Embryonic facial prominence (tissue), 1 donor: ENCODE measurements at regions not wholly inside any gene's neighbourhood (a gene's known extent, or its start where the extent isn't known, plus 50 kb on each side); places are given as distances from the start of the nearest gene placed in this dataset.

Experiments
- DNase-seq: peaks from one replicate; pipeline ENCODE4 v3.0.0-alpha.2; 2016; ENCODE audit errors: extremely low spot score

DNA sequence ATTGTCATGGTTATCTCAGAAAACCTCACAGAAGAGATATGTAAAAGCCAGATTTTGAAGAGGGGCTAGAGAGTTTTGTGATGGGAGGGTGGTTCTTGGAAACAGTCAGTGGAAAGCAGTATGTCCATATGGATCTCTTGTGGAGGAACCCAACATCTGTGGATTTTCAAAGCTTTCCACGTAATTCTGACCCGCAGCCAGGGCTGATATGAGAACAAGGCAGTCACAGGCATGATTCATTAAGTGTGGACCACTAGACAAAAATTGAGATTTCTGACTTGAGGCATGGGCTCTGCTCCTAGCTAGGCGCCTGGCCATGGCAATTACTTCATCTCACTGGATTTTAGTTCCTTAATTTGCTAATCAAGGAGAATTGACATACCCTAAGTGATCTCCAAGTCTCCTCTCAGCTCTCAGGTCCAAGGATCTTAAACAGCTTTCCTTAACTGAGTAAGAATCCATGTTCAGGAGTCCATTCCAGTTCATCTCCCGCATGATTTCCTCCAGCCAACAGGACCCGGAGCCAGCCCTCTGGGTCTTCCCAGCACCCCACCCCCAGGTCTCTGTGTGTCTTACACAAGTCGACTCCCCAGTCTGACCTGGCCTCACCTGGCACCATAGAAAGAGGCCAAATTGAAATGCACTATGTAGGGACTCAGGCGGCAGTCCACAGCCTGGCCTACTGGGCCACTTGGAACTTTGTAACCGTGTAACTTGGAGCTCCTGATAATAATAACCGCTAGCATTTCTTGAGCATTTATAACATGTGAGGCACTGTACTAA is 176.3 kb upstream of the PARP11 start:
- DNase-seq = no peak

DNA sequence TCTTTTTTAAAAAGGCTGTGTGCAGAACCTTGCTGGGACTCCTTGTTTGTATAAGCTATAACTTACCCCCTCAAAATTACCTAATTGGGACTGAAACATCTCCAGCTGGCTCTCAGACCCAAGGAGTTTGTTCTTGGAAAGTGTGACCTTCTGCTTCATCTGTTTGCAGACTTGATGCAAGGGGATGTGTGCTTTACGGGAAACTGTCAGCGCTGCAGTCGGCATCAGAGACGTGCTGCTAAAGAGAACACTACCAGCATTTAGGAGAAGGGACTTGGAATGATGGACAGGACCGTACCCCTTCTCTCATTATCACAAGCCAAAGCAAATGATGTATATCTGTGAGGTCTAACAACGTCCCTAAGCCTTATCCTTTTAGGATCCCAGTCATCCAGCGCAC is 174.2 kb upstream of the PARP11 start:
- no peak for DNase-seq

DNA sequence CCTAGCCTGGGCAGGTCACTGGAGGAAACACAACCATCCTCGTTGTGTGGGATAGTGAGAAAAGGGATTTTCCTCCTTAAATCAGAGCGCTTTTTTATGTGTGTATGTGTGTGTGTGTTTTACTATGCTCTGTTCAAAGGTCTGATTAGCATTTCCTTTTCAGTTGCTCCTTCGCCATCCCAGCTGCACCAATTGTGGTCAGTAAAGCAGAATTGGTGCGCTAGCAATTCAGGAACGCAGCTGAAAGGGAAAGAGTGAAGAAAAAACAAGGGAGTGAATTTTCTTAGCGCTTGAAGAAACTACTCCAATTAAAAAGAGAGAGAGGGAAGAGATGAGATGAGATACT is 173.3 kb upstream of the PARP11 start:
- DNase-seq = no peak

DNA sequence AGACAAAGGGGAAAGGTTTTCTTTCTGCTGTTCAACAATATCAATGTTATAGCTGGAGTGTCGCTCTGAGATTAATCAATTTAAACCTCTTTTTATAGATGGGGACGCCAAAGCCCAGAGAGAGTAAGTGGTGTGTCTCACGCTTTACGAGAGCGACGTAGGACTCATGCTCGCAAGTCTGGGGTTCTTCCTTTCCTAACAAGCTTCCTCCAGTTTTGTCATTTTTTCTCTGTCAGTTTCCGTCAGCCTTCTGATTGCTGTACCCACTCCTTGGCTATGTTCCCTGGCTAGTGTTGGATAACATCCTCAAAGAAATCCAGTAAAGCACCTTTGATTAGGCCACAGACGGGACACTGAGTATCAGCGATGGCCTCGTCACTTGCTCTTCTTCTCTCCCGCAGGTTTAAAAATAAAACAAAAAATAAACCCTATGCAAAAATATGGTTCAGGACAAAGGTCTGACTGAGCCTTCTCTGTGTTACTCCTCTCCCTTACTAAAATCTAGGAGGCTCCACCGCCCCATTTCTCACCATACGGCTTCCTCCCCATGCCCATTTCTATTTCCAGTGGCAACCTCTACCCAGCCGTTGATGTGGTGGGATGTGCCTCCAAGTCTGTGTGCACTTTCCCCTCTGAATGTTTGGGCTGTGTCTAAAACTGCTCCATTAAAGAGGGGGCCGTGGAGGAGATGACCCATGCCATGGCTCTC is 172.7 kb upstream of the PARP11 start:
- no peak for DNase-seq

DNA sequence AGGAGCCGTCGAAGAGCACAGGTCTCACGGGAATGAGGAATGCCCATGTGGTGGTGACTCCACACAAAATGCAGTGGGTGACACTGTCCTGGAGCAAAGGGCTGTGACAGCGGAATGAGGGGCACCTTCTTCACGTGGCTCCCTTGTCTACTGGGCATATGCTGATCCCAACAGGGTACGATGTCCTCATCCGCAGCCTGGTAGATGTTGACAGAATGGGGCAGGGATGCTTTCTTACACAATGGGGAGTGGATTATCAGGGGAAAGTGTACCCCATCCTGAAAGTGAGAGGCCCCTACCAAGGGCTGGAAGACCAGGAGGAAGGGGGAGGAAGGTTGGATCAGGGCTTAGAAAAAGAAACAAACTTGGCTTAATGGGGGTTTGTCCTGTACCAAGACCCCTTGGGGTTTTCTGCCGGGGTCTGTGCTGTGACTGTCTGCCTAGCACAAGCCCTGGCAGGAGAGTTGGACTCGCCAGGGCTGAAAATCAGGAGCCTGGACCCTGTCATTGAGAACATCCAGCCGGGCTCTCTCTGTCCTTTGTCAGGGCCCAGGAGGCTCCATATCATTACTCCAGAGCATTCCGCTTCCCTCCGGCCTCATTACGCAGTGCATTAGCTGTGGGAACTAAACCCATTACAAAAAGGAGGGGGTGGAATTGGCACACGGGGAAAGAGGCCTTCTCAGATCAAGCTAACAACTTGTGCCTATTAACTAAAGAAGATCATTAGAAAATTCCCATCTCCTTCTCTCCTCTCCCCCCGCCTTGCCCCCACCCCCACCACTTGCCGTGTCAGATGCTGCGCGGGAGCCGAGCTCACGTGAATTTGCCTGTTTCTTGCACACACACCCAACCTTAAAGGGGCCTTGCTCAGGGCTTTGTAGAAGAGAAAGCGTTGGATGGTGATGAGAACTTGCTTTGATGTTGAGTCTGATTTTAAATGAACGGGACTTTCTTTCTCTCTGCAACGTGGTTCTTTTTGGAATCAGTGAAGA is 171.8 kb upstream of the PARP11 start:
- no peak for DNase-seq

DNA sequence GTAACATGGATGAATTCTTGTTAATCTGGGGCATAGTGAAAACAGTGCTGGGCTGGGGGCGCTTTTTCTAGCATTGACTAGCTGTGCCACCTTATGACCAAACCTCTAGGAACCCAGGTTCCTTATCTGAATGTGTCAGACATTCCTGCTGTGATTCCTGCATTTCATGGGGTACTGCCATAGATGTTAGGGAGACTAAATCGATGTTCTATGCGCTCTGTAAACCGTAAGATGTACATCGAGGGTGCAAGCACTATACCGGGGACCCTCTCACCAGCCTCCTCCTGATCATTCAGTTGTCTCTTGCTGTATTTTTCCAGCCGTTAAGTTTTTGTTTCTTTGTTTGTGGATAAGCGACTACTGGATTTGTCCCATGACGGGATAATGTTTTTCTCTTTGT is 170.9 kb upstream of the PARP11 start:
- no peak for DNase-seq

DNA sequence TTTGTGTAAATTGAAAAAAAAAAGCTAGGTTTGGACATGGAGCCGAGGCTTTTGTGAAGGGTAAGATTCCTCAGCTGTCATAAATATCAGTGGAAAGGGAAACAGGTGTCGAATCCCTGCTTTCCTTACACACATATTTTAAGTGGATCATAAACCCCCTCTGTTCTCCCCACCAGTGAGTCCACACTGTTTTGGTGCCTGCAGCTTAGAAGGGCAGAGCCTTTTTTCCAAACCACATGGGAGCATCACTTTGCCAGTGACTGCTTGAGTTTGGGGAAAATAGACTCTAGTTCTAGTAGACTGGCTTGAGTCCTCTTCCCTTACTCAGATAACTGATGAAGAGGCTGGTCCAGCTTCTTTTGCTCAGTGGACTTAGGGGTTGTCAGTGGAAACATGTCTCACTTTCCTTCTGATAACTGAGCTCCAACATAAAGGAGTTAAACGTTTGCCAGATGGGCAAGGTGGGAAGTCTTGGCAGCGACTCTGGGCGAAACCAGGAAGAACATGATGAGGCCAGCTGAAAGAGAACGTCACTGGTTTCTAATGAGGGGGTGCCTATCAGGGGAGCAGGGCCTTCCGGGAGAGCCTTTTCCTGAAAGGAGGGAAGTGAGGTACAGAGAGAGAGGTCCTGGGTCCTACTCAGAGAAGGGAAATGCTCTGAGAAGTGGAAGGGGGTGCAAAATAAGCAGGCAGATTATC is 168.1 kb upstream of the PARP11 start:
- no peak for DNase-seq

DNA sequence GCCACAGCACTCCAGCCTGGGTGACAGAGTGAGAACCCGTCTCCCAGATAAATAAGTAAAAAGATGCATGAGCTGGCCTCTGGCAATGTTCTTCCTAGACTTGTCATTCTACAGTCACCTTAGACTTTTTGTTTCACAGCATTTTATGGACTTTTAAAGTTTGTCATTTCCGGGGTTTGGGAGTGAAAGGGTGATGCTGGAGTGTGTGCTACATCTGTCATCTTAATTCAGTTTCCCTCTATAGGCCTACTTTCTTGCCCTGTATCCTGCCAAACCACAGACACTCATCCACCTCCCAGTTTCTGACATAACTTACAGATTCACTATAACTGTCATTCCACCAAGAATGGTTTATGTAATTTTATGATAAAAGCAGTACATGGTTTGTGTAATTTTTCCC is 166.7 kb upstream of the PARP11 start:
- no peak for DNase-seq

DNA sequence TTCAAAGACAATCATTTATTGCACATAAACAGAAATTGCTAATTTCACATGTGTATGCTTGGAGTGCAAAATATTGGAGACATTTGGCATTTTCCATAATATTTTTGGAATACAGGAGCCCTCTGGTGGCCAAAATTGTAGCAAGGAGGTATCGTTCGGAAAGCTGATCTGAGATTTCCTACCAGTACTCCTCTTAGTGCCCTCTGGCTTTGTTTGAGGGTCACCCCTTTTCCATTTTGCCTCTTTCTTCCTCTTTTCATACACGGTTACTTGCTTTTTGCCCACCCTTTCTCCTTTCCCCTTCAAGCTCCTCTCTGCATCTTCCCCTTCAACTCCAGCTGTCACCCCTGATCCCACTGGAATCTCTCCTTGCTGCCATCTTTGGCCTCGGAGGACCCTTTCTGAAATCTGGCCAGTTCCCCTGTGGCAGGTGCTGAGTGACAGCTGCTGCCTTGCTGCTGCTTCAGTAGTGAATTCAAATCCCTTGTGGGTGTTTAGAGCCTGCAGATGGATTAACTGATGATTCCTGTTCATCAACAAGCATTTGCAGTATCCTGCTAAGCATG is 164.6 kb upstream of the PARP11 start:
- DNase-seq = no peak

DNA sequence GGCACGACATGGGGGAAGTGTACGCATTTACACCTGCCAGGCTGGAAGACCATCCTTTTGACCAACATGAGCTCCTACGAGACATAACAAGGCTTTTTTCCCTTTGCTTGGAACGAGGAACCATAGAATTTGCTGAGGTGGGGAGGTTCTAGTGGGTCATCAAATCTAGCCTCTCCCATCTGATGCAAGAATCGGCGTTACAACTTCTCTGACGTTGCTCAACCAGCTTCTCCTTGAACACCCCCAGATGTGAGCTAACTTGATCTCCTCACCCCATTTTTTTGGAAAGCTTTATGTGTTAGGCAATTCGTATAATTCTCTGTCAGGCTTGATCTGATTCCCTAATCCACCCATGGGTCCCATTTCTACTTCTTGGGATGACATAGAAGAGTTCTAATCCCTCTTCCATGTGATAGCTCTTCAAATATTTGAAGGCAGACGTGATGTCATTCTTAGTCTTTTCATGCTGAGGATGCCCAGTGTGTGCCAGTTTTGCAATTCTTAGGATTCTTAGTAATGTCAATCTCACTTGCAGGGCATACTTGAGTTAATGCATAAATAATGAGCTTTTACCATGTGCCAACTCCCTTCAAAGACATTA is 163.6 kb upstream of the PARP11 start:
- no peak for DNase-seq

DNA sequence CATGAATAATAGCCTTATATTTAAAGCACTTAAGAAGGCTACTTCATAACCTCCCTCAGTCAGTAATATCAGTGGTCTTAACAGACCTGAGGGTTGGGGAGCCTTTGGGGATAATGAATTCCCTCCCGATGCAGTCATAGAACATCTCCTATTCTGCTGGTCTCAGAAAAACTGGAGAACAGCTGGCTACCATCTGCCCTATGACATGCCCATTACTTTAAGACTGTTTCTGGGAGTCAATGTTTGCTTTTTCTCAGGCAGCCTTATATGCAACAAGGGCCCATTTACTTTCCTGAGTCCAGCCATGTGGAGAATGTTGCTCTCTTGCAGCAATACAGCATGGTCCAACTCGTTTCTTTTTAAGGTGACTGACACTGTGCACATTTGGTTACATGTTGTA is 161.7 kb upstream of the PARP11 start:
- DNase-seq = no peak

DNA sequence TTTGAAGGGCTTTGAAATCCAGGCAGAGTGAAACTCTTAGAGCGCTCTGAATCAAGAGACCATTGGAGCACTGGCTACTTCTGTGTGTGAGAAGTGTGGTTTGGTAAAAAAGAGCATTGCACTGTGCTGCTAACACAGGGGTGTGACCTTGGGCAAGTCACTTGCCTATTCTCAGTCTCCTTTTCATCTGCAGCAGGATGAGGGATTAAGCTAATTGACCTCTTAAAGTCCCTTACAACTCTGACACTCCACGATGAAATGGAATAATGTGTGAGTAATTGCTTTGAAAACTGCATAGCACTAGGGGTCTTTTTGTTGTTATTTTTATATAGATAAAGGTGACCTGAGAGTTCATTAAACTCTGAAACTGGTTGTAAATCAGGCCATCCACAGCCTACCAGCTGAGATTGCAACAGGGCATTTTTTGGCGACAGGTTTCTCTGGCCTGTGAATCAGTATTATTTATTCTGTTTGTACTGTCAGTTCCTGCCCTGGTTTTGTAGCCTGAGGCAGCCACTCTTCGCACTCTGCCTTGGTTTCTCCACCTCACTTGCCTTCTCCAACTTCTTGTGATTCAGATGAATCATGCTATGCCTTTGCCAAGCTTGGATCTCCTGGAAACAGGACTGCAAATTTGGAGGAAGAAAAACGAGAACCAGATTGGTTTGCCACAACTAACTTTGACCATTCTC is 159.9 kb upstream of the PARP11 start:
- no peak for DNase-seq

DNA sequence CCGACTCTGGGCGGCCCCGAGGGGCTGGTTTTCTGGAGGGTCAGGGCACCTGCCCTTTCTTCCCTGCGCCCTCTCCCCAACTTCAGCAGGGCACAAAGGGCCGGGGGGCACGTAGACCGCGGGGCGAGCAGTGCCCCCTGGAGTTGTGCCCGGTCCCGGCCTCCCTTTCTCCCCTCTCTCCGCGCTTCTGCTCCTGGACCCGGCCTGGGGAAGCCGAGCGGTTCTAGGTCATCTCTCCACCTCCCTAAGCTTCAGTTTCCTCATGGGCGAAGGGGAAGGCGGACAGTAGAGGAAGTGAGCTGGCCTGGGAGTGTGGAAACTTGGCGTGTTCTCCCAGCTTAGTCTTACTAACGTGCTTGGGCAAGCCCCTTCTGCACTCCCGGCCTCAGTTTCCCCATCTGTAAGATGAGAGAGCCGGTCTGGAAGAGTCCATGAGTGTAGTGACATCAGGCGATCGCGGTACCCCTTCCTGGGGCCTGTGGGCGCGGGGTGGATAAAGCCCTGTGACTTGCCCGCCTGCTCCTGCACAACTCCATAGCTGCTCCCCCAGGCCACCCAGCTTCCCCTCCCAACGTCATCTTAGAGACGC is 158.6 kb upstream of the PARP11 start:
- DNase-seq = no peak

DNA sequence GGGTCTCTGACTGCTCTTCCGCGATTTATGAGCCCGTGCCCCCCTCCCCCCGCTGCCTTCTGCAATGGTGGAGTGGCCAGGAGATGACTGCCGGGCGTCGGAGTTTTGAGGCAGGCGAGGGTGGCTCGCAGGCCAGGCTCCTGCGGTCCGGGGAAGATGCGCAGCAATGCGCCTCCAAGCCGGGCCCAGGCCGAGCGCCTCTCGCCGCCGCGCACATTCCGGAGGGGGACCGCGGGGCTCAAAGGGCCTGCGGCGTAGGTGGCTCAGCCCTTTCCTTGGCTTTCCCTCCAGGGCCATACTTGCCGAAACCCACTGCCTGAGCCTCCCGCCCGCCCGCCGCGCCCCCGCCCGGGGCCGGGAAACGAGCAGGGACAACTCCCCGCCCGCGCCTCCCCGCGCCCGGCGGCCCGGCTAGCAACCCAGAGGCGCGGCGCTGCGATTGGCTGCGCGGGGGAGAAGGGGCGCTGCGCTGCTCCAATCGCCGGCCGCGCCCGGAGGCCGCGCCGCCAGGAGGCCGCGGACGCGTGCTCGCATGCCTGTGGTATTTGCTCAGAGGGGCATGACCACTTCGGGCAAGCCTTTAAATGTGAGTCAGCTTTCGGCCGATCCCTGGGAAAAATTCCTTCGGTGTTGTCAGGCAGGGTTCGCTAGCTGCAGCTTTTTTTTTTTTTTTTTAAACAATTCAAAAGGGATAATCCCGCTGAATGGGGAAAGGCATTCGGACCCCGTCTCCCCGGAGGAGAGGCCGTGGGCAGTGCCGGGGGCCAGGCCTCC is 157.9 kb upstream of the PARP11 start:
- DNase-seq = peak; percentile 88

DNA sequence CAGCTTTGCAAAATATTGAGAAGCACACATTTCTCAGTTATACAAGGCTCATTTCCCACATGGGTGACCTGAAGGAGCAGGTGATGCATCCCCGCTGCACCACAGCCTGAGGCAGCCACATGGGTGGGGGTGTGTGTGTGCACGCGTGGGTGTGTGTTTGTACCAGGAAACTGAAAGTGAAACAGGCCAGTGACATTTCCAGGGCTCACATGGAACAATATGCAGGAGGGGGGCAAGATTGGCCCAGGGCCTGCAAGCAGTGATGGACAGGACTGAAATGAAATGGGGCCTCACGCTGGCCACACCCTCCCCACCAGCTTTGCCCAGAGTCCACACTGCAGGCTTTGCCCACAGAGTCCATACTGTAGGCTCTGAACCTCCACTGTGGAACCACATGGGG is 154.2 kb upstream of the PARP11 start:
- no peak for DNase-seq

DNA sequence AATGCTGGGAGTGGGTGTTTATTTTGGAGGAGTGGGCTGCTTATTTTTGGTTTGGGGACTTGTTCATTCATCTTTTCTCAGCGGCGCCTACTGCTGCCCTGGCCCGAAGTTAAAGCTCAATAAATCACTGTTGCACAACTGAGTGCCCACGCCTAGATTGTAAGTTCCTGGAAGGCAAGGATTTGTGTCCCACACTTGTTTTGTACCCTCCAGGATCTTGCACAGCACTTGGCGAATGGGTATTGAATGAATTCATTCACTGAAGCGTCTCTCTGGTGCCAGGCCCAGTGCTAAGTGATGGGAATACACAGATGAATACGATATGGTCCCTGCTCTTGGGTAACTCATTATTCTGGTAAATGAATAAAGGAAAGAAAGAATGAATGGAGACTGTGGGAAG is 153.3 kb upstream of the PARP11 start:
- DNase-seq = peak; percentile 1

DNA sequence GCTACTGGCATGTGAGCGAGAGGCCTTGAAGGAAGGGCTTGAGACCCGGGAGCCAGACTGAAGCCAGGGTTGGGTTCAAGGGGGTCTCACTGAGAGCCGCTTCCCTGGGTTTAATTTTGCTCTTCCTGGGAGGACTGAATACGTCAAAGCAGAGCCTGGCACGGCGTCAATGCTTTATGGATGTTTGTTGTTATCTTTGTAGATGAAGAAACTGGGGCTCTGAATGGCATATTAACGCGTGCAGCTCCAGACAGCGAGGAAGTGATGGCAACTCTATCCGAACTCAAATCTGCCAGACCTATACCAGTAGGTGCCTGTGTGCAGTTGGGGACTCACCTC is 152.8 kb upstream of the PARP11 start:
- peak; percentile 4 for DNase-seq

DNA sequence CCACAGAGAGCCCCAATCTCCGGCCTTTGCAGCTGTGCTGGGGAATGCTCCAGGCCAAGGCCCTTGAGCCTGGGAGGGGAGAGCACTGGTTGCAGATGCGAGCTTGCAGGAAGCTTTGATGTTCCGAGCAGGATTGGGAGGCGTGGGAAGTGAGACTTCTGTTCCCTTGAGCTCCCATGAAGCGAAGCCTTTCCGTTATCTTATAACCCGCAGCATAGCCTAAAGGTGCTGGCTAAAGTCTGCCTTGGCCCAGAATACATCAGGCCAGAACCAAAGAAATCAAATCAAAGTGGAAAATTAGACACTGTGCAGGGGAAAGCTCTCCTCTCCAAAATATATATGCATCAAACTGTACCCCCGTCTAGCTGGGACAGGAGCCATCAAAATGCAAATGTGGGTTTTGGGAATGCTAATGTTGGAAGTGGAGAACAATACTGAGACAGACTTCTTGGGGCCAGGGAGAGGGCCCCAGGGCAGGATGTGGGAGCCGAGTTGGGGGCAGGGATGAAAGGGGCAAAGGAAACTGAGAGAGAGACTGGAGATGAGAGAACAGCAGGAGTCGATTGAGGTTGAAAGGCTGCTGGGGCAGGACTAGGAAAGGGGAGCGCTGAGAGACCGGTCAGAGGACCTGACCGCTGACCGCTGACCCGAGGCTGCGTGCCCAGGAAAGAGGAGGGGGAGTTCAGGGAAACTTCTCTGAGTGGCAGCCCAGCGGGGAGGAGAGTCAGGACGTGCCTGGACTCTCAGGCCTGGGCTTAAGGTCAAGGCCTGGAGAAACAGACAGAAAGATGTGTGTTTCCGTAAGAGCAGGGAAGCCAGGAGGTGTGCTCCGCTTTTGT is 152.2 kb upstream of the PARP11 start:
- no peak for DNase-seq
